WI38 (cell line): ENCODE measurements at regions not wholly inside any gene's neighbourhood (a gene's known extent, or its start where the extent isn't known, plus 50 kb on each side); places are given as distances from the start of the nearest gene placed in this dataset.

Source experiments
- H3K4me3 ChIP-seq: 2 replicates; pipeline ENCODE4 v1.5.1; 2011; ENCODE audit warnings: low read depth, mild to moderate bottlenecking, control low read depth, low read length
- TF ChIP-seq, protein P1 (sequence below): IDR thresholded peaks from 2 replicates; pipeline ENCODE4 v1.5.1; 2012; ENCODE audit warnings: low read depth, mild to moderate bottlenecking, control low read depth, low read length

DNA sequence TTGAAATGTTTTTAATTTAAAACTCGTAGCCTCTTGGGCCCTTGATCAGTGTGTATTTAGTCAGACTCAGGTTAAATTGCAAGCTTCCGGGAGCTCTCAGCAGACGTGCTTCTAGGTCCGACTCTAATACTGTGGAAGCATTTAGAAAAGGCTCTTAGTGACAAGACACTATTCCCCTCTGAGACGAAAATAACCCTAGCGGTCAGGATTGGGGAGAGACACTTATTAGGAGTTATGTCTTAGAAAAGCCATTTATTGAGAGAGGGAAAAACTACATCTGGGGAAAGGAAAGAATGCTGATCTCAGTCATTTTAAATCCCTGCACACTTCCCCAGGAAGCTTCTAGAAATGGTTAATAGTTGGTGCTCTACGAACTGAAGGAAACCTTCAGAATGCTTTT lies 110.5 kb upstream of the NCK2 start:
- H3K4me3 ChIP-seq = no peak overlapping the region
- TF ChIP-seq, protein P1, sequence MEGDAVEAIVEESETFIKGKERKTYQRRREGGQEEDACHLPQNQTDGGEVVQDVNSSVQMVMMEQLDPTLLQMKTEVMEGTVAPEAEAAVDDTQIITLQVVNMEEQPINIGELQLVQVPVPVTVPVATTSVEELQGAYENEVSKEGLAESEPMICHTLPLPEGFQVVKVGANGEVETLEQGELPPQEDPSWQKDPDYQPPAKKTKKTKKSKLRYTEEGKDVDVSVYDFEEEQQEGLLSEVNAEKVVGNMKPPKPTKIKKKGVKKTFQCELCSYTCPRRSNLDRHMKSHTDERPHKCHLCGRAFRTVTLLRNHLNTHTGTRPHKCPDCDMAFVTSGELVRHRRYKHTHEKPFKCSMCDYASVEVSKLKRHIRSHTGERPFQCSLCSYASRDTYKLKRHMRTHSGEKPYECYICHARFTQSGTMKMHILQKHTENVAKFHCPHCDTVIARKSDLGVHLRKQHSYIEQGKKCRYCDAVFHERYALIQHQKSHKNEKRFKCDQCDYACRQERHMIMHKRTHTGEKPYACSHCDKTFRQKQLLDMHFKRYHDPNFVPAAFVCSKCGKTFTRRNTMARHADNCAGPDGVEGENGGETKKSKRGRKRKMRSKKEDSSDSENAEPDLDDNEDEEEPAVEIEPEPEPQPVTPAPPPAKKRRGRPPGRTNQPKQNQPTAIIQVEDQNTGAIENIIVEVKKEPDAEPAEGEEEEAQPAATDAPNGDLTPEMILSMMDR = no peak

DNA sequence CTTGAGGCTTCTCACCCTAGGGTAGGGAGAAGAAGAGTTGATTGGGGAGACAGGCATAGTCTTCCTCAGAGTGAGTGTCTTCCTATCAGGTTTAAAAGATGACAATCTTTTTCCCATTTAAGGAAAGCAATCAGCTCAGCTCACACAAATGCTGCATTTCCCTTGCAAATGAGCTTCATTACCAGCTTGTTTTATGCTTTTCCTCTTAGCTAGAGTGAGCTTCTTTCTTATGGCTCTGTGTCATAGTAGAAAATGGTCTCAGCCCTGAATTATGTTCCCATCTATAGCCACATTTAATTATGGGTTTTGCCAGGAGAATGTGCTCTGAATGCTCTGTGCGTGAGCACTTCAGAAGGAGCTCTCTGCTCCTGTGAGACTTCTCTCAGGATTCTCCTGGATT lies 112.8 kb upstream of the NCK2 start:
- H3K4me3 ChIP-seq = no peak overlapping the region

DNA sequence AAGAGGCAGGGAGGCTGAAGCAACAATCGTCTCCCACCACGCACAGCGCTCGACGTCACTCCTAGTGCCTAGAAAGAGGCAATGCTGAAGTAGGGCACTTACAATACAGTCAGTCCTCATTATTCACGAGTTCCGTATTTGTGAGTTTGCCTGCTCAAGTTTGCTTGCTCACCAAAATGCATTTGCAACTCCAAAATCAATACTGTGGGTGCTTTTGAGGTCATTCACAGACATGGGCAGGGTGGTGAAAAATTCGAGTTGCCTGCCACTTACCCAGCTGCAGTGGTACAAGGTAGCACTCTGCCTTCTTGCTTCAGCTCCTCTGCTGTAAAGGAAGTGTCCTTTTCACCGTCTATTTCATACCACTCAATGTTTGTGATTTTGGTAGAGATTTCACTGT lies 113.7 kb upstream of the NCK2 start:
- TF ChIP-seq, protein P1 = no peak
- H3K4me3 ChIP-seq = no peak overlapping the region

More for the DNA sequence above, 112.8 kb upstream of the NCK2 start:
- TF ChIP-seq, protein P1 = no peak

DNA sequence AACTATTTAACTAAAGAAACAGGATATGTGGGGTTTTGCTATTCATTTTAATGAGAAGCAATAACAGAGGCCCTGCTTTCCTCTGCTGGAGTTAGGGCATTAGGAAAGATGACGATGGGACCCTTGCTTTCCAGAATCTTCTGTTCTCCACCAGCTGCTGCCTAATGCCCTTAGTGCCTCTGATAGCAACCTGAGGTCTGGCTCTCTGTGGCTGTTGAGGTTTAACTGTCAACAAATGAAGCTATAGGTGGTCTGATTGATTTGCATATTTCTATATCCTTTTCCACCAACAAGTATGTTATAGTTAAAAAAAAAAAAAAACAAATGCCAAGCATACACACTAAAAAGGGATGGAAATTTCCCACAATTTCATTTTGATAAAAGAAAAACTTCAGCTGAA lies 115.1 kb upstream of the NCK2 start:
- H3K4me3 ChIP-seq = no peak overlapping the region
- TF ChIP-seq, protein P1 = no peak

DNA sequence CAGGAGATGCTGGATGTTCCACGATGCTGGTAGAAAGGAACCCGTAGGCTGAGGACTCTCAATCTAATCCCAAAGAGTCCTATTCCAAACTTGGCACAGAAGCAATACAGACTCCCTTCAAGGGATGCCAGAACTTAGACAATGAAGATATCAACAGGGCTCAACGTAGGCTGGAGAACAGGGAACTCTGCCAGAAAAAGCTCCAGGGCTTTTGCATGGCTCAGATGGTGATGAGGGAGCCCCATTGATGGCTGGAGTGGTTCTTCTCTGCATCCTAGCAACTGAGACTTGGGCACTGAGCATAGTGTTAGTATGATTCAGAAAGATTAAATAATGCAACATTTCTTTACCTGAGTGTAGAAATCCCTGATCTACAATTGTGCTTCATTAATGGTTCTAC lies 117.2 kb upstream of the NCK2 start:
- no peak overlapping the region for H3K4me3 ChIP-seq
- TF ChIP-seq, protein P1 = no peak

DNA sequence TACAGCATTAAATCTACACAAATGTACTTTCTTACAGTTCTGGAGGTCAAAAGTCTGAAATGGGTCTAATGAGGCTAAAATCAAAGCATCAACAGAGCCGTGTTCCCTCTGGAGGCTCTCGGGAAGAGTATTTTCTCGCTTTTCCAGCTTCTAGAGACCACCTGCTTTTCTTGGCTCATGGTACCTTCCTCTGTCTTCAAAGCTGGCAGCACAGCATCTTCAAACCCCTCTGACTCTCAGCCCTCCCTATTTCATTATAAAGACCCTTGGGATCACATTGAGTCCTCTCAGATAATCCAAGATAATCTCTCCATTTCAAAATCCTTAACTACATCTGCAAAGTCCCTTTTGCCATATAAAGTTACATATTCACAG lies 117.8 kb upstream of the NCK2 start:
- TF ChIP-seq, protein P1 = no peak
- no peak overlapping the region for H3K4me3 ChIP-seq

DNA sequence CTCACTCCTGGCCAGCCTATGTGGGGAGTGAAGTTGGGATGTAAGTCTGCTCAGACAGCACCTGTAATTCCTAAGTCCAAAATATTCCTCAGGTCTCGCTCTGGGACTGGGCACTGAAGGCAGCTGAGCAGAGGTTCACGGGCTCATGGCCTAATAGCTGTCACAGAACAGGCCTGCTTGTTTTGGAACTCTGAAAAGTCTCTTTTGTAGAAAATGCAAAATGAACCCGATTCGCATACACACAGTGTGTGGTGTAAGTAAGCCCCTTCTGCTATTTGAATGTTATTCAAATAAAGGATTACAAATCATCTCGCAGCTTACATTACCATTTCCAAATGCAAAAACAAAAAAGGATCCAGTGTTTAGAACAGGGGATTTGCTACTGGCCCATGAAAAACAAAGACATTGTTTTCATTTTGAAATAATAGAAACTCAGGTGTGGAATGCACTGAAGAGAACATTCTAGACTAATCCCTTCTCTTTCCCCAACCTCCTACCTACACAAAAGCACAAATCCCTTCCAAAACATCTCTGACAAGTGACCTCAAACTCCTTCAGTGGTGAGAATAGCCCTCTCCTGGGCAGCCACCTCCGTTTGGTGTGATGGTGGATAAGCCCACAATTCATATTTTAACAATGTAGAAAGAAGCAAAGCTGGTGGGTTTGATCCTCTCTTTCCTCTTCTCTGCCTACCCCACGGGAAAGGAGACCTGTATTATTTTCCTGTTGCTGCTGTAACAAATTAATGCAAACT lies 118.3 kb upstream of the NCK2 start:
- H3K4me3 ChIP-seq = no peak overlapping the region
- TF ChIP-seq, protein P1 = no peak
